Natural killer cell treated with Interleukin-12 subunit alpha and Interleukin-12 subunit beta and Interleukin-15 and Interleukin-18, amount 100 ng/mL, for 72 hours (primary cell): ENCODE measurements at regions not wholly inside any gene's neighbourhood (a gene's known extent, or its start where the extent isn't known, plus 50 kb on each side); places are given as distances from the start of the nearest gene placed in this dataset.

Source experiments
- ATAC-seq, 2 donors: fragments of 150-1000 bp; cut with Tn5 transposase in 1 of 2; sonication (Bioruptor Pico), chemical (Tn5 transposase) in 1 of 2; 2 replicates each; pipeline ENCODE4 v1.10.0; 2021
- DNase-seq: peaks from one replicate; pipeline ENCODE4 v3.0.0; 2022; ENCODE audit warnings: low spot score
- H3K27ac Mint-ChIP-seq, 2 donors: 1 replicate in 1 of 2; 2 replicates in 1 of 2; pipeline ENCODE4 v1.8.0; 2022; ENCODE audit warnings: mixed read lengths in 2 of 2, mild to moderate bottlenecking in 1 of 2, moderate library complexity in 1 of 2
- H3K27me3 Mint-ChIP-seq, 2 donors: 1 replicate in 1 of 2; 2 replicates in 1 of 2; pipeline ENCODE4 v1.8.0; 2022; ENCODE audit warnings: mixed read lengths in 2 of 2
- H3K36me3 Mint-ChIP-seq: one replicate; pipeline ENCODE4 v1.8.0; 2022; ENCODE audit warnings: mixed read lengths
- H3K4me1 Mint-ChIP-seq, 2 donors: 1 replicate in 1 of 2; 2 replicates in 1 of 2; pipeline ENCODE4 v1.8.0; 2022; ENCODE audit warnings: low read depth in 2 of 2, mixed read lengths in 2 of 2, mild to moderate bottlenecking in 1 of 2
- H3K4me3 Mint-ChIP-seq: one replicate; pipeline ENCODE4 v1.8.0; 2022; ENCODE audit warnings: mixed read lengths
- H3K9me3 Mint-ChIP-seq: 2 replicates; pipeline ENCODE4 v1.8.0; 2022; ENCODE audit warnings: mixed read lengths

GRCh38 chr3:166191411-166191810 lies 354.2 kb upstream of the BCHE start:
- ATAC-seq (no peak), DNase-seq (no peak)
- H3K4me1 Mint-ChIP-seq = no peaks in the 10 kb centered on the region
- no peak overlapping the region for H3K4me3 Mint-ChIP-seq
- H3K27ac Mint-ChIP-seq = no peak overlapping the region
- no peaks in the 10 kb centered on the region for H3K27me3 Mint-ChIP-seq
- peaks cover 13% of the 10 kb centered on the region for H3K9me3 Mint-ChIP-seq
- H3K36me3 Mint-ChIP-seq = no peaks in the 10 kb centered on the region

- no peak overlapping the region for H3K4me3 Mint-ChIP-seq
- peaks cover 7% of the 10 kb centered on the region for H3K36me3 Mint-ChIP-seq
- no peaks in the 10 kb centered on the region for H3K4me1 Mint-ChIP-seq
- H3K27ac Mint-ChIP-seq = no peak overlapping the region
- no peak for DNase-seq
- peaks cover 13% of the 10 kb centered on the region for H3K9me3 Mint-ChIP-seq
- H3K27me3 Mint-ChIP-seq = no peaks in the 10 kb centered on the region
- no peak for ATAC-seq
These were observed 353.1 kb upstream of the BCHE start for GRCh38 chr3:166190360-166190759.

DNA sequence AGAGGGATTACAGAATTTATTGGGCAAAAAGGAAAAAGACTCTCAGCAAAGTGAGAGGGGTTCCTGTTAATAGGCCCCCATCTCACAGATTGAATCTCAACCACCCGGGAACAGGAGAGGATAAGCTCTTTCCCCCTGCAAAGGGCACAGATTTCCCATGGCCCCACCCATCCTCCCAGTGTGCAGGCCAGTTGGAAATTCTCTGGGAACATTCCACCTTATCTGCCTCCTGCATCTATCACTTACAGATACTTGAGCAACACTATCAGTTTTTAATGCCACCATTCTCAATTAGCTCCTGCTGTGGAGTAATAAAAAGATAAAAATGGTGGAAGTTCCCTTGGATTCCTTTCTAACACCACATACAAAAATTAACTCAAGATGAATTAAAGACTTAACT lies 350.0 kb upstream of the BCHE start:
- DNase-seq (no peak), ATAC-seq (no peak)
- H3K9me3 Mint-ChIP-seq = peaks cover 13% of the 10 kb centered on the region
- H3K4me1 Mint-ChIP-seq = no peaks in the 10 kb centered on the region
- peaks cover 7% of the 10 kb centered on the region for H3K36me3 Mint-ChIP-seq
- H3K4me3 Mint-ChIP-seq = no peak overlapping the region
- H3K27ac Mint-ChIP-seq = no peak overlapping the region
- H3K27me3 Mint-ChIP-seq = no peaks in the 10 kb centered on the region

- H3K9me3 Mint-ChIP-seq = peaks cover 18% of the 10 kb centered on the region
- H3K4me1 Mint-ChIP-seq = no peaks in the 10 kb centered on the region
- H3K27ac Mint-ChIP-seq = no peak overlapping the region
- ATAC-seq (no peak), DNase-seq (no peak)
- no peak overlapping the region for H3K4me3 Mint-ChIP-seq
- H3K27me3 Mint-ChIP-seq = no peaks in the 10 kb centered on the region
- peaks cover 7% of the 10 kb centered on the region for H3K36me3 Mint-ChIP-seq
These were observed 348.8 kb upstream of the BCHE start for GRCh38 chr3:166186003-166186402.

DNA sequence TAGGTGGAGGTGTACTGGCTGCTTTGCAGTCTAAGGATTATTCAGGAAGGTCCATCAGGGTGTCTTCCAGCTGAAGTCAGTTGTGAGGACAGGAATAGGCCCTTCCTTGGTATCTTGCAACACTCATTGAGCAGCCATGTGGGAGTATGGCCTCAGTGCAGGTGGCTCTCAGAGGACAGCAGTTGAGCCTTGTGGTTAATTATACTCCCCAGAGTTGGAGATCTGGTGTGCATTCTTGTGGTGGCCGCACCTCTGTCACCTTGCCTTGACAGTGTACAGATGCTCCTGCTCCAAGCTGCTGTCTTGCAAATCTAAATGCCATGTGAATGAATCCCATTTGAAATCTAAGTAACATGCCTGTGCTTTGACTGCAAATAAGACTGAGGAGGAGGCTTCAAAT lies 339.9 kb upstream of the BCHE start:
- Mint-ChIP-seq H3K36me3 (no peaks in the 10 kb centered on the region), H3K27ac (no peak overlapping the region), H3K9me3 (peaks cover 7% of the 10 kb centered on the region), H3K4me1 (no peaks in the 10 kb centered on the region), H3K4me3 (no peak overlapping the region), H3K27me3 (no peaks in the 10 kb centered on the region)
- DNase-seq (no peak), ATAC-seq (no peak)

GRCh38 chr3:166171695-166172094 lies 334.5 kb upstream of the BCHE start:
- DNase-seq = no peak
- H3K36me3 Mint-ChIP-seq = no peaks in the 10 kb centered on the region
- H3K4me1 Mint-ChIP-seq = no peaks in the 10 kb centered on the region
- H3K9me3 Mint-ChIP-seq = peaks cover 7% of the 10 kb centered on the region
- no peaks in the 10 kb centered on the region for H3K27me3 Mint-ChIP-seq
- no peak overlapping the region for H3K4me3 Mint-ChIP-seq
- H3K27ac Mint-ChIP-seq = no peak overlapping the region
- no peak for ATAC-seq

DNA sequence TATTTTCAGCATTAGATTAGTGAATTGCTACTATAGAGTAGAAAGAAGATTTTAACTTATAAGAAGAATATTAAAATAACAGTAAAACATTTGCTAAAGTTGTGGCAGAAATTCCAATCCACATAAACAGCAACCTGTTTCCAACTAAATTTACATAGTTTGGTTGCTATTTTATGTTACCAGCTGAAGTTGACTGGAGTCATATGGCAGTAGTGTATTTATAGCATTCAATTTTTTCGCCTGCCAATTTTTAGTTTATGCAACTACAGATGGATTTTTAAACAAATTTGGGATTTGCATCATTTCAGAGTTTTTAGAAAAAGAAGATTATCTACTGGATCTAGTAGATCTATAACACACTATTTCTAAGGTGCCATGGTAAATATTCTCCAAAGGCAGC lies 332.5 kb upstream of the BCHE start:
- peaks cover 12% of the 10 kb centered on the region for H3K9me3 Mint-ChIP-seq
- DNase-seq = no peak
- no peak overlapping the region for H3K27ac Mint-ChIP-seq
- H3K36me3 Mint-ChIP-seq = no peaks in the 10 kb centered on the region
- H3K27me3 Mint-ChIP-seq = no peaks in the 10 kb centered on the region
- no peaks in the 10 kb centered on the region for H3K4me1 Mint-ChIP-seq
- ATAC-seq = no peak
- H3K4me3 Mint-ChIP-seq = no peak overlapping the region

GRCh38 chr3:166127969-166128368 lies 290.7 kb upstream of the BCHE start:
- Mint-ChIP-seq H3K9me3 (peaks cover 17% of the 10 kb centered on the region), H3K4me1 (no peaks in the 10 kb centered on the region), H3K4me3 (no peak overlapping the region), H3K27me3 (no peaks in the 10 kb centered on the region), H3K36me3 (peaks cover 7% of the 10 kb centered on the region), H3K27ac (no peak overlapping the region)
- DNase-seq (no peak), ATAC-seq (no peak)

GRCh38 chr3:166125179-166125578 lies 288.0 kb upstream of the BCHE start:
- no peaks in the 10 kb centered on the region for H3K27me3 Mint-ChIP-seq
- ATAC-seq (no peak), DNase-seq (no peak)
- peaks cover 14% of the 10 kb centered on the region for H3K9me3 Mint-ChIP-seq
- H3K4me3 Mint-ChIP-seq = no peak overlapping the region
- H3K27ac Mint-ChIP-seq = no peak overlapping the region
- H3K4me1 Mint-ChIP-seq = no peaks in the 10 kb centered on the region
- H3K36me3 Mint-ChIP-seq = no peaks in the 10 kb centered on the region

DNA sequence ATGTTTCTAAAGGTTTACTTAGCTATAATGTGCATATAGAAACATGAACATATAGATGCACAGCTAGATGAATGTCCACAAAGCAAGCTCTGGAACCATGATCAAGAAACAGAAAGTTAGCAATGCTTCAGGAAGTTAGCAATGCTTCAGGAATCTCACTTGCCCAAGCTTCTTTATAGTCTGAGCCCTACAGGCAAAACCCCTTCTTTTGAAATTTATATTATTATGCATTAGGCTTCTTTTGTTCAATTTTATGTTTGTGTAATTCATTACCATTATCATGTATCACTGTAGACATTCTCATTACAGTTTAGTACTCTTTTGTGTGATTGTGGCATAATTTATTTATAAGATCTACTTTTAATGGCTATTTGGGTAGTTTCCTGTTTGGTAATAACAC lies 286.4 kb upstream of the BCHE start:
- ATAC-seq = no peak
- no peaks in the 10 kb centered on the region for H3K4me1 Mint-ChIP-seq
- no peak overlapping the region for H3K4me3 Mint-ChIP-seq
- no peaks in the 10 kb centered on the region for H3K36me3 Mint-ChIP-seq
- peaks cover 14% of the 10 kb centered on the region for H3K9me3 Mint-ChIP-seq
- DNase-seq = no peak
- H3K27ac Mint-ChIP-seq = no peak overlapping the region
- no peaks in the 10 kb centered on the region for H3K27me3 Mint-ChIP-seq

- DNase-seq = no peak
- H3K4me3 Mint-ChIP-seq = no peak overlapping the region
- ATAC-seq = no peak
- peaks cover under 1% of the 10 kb centered on the region for H3K36me3 Mint-ChIP-seq
- no peaks in the 10 kb centered on the region for H3K27me3 Mint-ChIP-seq
- no peaks in the 10 kb centered on the region for H3K4me1 Mint-ChIP-seq
- H3K9me3 Mint-ChIP-seq = peaks cover 16% of the 10 kb centered on the region
- no peak overlapping the region for H3K27ac Mint-ChIP-seq
These were observed 285.9 kb upstream of the BCHE start for GRCh38 chr3:166123088-166123487.

DNA sequence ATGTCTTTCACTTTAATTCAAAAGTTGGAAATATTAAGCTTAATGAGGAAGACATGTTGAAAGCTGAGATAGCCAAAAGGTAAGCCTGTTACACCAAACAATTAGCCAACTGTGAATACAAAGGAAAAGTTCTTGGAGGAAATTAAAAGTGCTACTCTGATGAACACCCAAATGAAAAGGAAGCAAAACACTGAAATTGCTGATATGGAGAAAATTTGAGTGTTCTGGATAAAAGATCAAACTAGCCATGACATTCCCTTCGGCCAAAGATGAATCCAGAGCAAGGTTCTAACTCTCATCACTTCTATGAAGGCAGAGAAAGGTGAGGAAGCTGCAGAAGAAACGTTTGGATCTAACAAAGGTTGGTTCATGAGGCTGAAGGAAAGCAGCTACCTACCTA lies 280.8 kb upstream of the BCHE start:
- Mint-ChIP-seq H3K36me3 (peaks cover 5% of the 10 kb centered on the region), H3K4me3 (no peak overlapping the region), H3K27me3 (no peaks in the 10 kb centered on the region), H3K27ac (no peak overlapping the region), H3K9me3 (peaks cover 10% of the 10 kb centered on the region), H3K4me1 (no peaks in the 10 kb centered on the region)
- ATAC-seq (no peak), DNase-seq (no peak)

GRCh38 chr3:166114448-166114847 lies 277.2 kb upstream of the BCHE start:
- ATAC-seq = no peak
- H3K4me3 Mint-ChIP-seq = no peak overlapping the region

GRCh38 chr3:166111562-166111961 lies 274.3 kb upstream of the BCHE start:
- peaks cover 10% of the 10 kb centered on the region for H3K36me3 Mint-ChIP-seq
- DNase-seq (no peak), ATAC-seq (no peak)
- no peak overlapping the region for H3K27ac Mint-ChIP-seq
- peaks cover 11% of the 10 kb centered on the region for H3K9me3 Mint-ChIP-seq
- H3K4me3 Mint-ChIP-seq = no peak overlapping the region
- no peaks in the 10 kb centered on the region for H3K27me3 Mint-ChIP-seq
- H3K4me1 Mint-ChIP-seq = no peaks in the 10 kb centered on the region

More at GRCh38 chr3:166114448-166114847, 277.2 kb upstream of the BCHE start:
- H3K9me3 Mint-ChIP-seq = peaks cover 17% of the 10 kb centered on the region
- H3K4me1 Mint-ChIP-seq = no peaks in the 10 kb centered on the region
- DNase-seq = no peak
- H3K27me3 Mint-ChIP-seq = no peaks in the 10 kb centered on the region
- H3K36me3 Mint-ChIP-seq = peaks cover 9% of the 10 kb centered on the region
- no peak overlapping the region for H3K27ac Mint-ChIP-seq

DNA sequence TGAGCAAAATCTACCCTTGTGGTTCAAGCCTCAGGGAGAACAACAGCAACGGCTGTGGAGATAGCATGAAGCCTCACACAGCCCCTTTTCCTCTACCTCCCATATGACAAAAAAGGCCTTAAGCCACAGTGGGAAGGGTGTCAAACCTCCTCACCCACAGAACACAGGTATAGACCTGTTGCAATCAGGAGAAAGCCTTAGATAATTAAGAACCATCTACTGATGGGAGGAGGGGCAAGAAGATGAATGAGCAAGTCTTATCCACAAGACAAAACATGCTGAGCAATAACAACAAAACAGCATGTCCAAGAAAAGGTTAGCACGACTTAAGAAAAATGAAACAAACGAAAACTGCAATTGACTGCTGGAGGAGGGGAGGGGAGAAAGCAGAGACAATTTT lies 272.9 kb upstream of the BCHE start:
- Mint-ChIP-seq H3K27ac (no peak overlapping the region), H3K36me3 (peaks cover 10% of the 10 kb centered on the region), H3K9me3 (peaks cover 11% of the 10 kb centered on the region), H3K4me1 (no peaks in the 10 kb centered on the region), H3K4me3 (no peak overlapping the region), H3K27me3 (no peaks in the 10 kb centered on the region)
- no peak for DNase-seq
- no peak for ATAC-seq
